ENCODE measurements at regions not wholly inside any gene's neighbourhood (a gene's known extent, or its start where the extent isn't known, plus 50 kb on each side); places are given as distances from the start of the nearest gene placed in this dataset.

DNA sequence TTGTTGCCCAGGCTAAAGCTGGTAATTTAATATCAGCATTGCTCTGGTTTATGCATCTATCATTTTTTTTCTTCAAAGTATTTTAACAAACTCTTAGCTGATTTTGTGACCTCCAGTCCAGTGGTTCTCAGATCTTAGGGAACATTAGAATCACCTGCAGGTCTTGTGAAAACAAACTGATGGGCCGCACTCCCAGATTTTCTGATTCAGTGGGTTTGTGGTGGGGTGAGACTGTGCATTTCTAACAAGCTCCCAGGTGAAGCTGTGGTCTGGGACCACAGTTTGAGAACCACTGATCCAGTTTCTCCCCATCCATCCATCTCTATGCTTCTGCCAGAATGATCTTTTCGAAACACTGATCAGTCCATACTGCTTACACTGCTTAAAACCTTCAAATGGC lies 305.7 kb upstream of the USP24 start:
- Histone ChIP-seq H3K27ac (replicated peaks) (no peak overlapping the region), H3K27me3 (ENCODE audit: insufficient read depth, poor library complexity, severe bottlenecking) (peaks cover 2% of the 10 kb centered on the region), H3K4me3 (replicated peaks; ENCODE audit: insufficient read depth, low read length) (no peak overlapping the region)
- no peak for TF ChIP-seq SPI1 (IDR thresholded peaks at IDR 0.05; ENCODE audit: borderline replicate concordance, low read depth)
- no peak for TF ChIP-seq POLR2AphosphoS5 (IDR thresholded peaks at IDR 0.05; ENCODE audit: low read depth)
- TF ChIP-seq, protein P1, sequence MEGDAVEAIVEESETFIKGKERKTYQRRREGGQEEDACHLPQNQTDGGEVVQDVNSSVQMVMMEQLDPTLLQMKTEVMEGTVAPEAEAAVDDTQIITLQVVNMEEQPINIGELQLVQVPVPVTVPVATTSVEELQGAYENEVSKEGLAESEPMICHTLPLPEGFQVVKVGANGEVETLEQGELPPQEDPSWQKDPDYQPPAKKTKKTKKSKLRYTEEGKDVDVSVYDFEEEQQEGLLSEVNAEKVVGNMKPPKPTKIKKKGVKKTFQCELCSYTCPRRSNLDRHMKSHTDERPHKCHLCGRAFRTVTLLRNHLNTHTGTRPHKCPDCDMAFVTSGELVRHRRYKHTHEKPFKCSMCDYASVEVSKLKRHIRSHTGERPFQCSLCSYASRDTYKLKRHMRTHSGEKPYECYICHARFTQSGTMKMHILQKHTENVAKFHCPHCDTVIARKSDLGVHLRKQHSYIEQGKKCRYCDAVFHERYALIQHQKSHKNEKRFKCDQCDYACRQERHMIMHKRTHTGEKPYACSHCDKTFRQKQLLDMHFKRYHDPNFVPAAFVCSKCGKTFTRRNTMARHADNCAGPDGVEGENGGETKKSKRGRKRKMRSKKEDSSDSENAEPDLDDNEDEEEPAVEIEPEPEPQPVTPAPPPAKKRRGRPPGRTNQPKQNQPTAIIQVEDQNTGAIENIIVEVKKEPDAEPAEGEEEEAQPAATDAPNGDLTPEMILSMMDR (IDR thresholded peaks at IDR 0.05; ENCODE audit: insufficient read depth, low read length), result no peak
- no peak for TF ChIP-seq REST (IDR thresholded peaks at IDR 0.05; ENCODE audit: insufficient replicate concordance, low read depth)
- no peak for TF ChIP-seq GABPA (IDR thresholded peaks at IDR 0.05; ENCODE audit: low read depth)
- no peak for DNase-seq (ENCODE audit: low read depth in 1 of 2, low spot score in 1 of 2)

DNA sequence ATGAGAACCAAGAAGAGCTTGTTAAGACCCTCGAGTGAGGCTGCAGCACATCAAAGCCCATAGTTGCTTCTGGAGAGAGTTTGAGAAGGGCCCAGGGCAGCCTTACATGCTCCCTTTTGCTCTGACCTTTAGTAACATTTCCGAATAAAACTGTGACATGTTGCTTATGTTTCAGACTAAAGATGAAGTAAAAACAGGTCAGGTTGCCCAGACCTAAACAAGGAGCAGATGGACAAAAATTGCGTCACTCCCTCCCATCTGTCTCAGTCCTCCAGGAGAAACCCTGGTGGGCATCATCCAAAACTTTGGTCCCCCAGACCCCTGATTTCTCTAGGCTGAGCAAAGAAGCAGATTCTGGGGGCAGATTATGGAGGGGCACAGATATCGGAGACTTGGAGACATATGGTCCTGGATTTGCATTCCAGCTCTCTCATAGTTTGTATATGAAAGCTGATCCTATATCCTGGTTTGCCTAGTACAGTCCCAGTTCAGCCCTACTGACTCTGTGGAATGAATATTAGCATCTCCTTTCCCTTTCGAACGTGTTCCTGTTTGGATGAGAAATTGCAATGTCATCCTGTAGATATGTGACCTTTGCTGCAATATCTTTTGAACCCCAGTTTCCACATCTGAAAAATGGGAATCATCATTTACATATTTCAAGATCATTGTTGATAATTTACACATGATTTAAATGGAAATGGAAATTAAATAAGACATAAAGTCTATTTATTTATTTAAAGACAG lies 304.9 kb upstream of the USP24 start:
- Histone ChIP-seq H3K27ac (replicated peaks) (no peak overlapping the region), H3K4me3 (replicated peaks; ENCODE audit: insufficient read depth, low read length) (no peak overlapping the region), H3K27me3 (ENCODE audit: insufficient read depth, poor library complexity, severe bottlenecking) (peaks cover 2% of the 10 kb centered on the region)
- no peak for DNase-seq (ENCODE audit: low read depth in 1 of 2, low spot score in 1 of 2)
- TF ChIP-seq REST (IDR thresholded peaks at IDR 0.05; ENCODE audit: insufficient replicate concordance, low read depth) (no peak), GABPA (IDR thresholded peaks at IDR 0.05; ENCODE audit: low read depth) (no peak)

GRCh38 chr1:55519276-55519675 lies 304.1 kb upstream of the USP24 start:
- no peak for DNase-seq (ENCODE audit: low read depth in 1 of 2, low spot score in 1 of 2)
- H3K27me3 ChIP-seq (ENCODE audit: insufficient read depth, poor library complexity, severe bottlenecking), result peaks cover 2% of the 10 kb centered on the region
- H3K4me3 ChIP-seq (replicated peaks; ENCODE audit: insufficient read depth, low read length), result no peak overlapping the region
- no peak for TF ChIP-seq GABPA (IDR thresholded peaks at IDR 0.05; ENCODE audit: low read depth)
- TF ChIP-seq POLR2AphosphoS5 (IDR thresholded peaks at IDR 0.05; ENCODE audit: low read depth), result no peak
- no peak for TF ChIP-seq REST (IDR thresholded peaks at IDR 0.05; ENCODE audit: insufficient replicate concordance, low read depth)
- TF ChIP-seq, protein P1 (IDR thresholded peaks at IDR 0.05; ENCODE audit: insufficient read depth, low read length), result no peak
- no peak for TF ChIP-seq SPI1 (IDR thresholded peaks at IDR 0.05; ENCODE audit: borderline replicate concordance, low read depth)
- no peak overlapping the region for H3K27ac ChIP-seq (replicated peaks)
